Activated CD4-positive, alpha-beta memory T cell treated with anti-CD3 and anti-CD28 coated beads for 36 hours (primary cell): ENCODE measurements at regions not wholly inside any gene's neighbourhood (a gene's known extent, or its start where the extent isn't known, plus 50 kb on each side); places are given as distances from the start of the nearest gene placed in this dataset.

Experiments used
- CTCF ChIA-PET: fragments of 350-600 bp; sonication (Branson Sonifier 250); formaldehyde crosslinking; loops from one replicate; lab custom pipeline; 2021; ENCODE audit warnings: antibody characterized with exemption, inconsistent platforms; lab: Charles Lee
- POLR2A ChIA-PET: fragments of 350-600 bp; sonication (Branson Sonifier 250); formaldehyde crosslinking; loops from one replicate; lab custom pipeline; 2021; ENCODE audit warnings: antibody characterized with exemption; lab: Charles Lee
- DNase-seq: peaks from one replicate; pipeline ENCODE4 v3.0.0-alpha.2; 2020
- H3K27ac Mint-ChIP-seq: one replicate; pipeline ENCODE4 v1.8.0; 2021; ENCODE audit warnings: mixed read lengths
- H3K27me3 Mint-ChIP-seq: one replicate; pipeline ENCODE4 v1.8.0; 2021; ENCODE audit warnings: mixed read lengths
- H3K36me3 Mint-ChIP-seq: one replicate; pipeline ENCODE4 v1.8.0; 2021; ENCODE audit warnings: mixed read lengths
- H3K4me1 Mint-ChIP-seq: one replicate; pipeline ENCODE4 v1.8.0; 2021; ENCODE audit warnings: low read depth, mixed read lengths
- H3K4me3 Mint-ChIP-seq: one replicate; pipeline ENCODE4 v1.8.0; 2021; ENCODE audit warnings: mild to moderate bottlenecking, mixed read lengths
- H3K9me3 Mint-ChIP-seq: one replicate; pipeline ENCODE4 v1.8.0; 2021; ENCODE audit warnings: mixed read lengths
- intact Hi-C: fragments of 100-400 bp; cut with micrococcal nuclease; formaldehyde crosslinking; loops from one replicate; pipeline ENCODE4 v1.15.1; 2023

- H3K27me3 Mint-ChIP-seq = no peaks in the 10 kb centered on the region
- H3K9me3 Mint-ChIP-seq = peaks cover 11% of the 10 kb centered on the region
- H3K4me1 Mint-ChIP-seq = no peaks in the 10 kb centered on the region
- H3K27ac Mint-ChIP-seq = no peak overlapping the region
- POLR2A ChIA-PET = no interaction called here
- intact Hi-C loops = no loop called here
- no peak for DNase-seq
- H3K36me3 Mint-ChIP-seq = no peaks in the 10 kb centered on the region
- CTCF ChIA-PET = no interaction called here
- H3K4me3 Mint-ChIP-seq = no peak overlapping the region
Measured at GRCh38 chr7:81515009-81515408, 254.8 kb downstream of the HGF start.

- Mint-ChIP-seq H3K27me3 (no peaks in the 10 kb centered on the region), H3K4me3 (no peak overlapping the region), H3K9me3 (peaks cover 14% of the 10 kb centered on the region), H3K36me3 (no peaks in the 10 kb centered on the region), H3K4me1 (no peaks in the 10 kb centered on the region), H3K27ac (no peak overlapping the region)
- DNase-seq = no peak
- POLR2A ChIA-PET = no interaction called here
- intact Hi-C loops = no loop called here
- CTCF ChIA-PET = no interaction called here
Measured at GRCh38 chr7:81514546-81514945, 255.3 kb downstream of the HGF start.

GRCh38 chr7:81510122-81510521, 259.7 kb downstream of the HGF start:
- no peaks in the 10 kb centered on the region for H3K36me3 Mint-ChIP-seq
- peaks cover 18% of the 10 kb centered on the region for H3K9me3 Mint-ChIP-seq
- no peaks in the 10 kb centered on the region for H3K27me3 Mint-ChIP-seq
- no peak overlapping the region for H3K27ac Mint-ChIP-seq
- no peak overlapping the region for H3K4me3 Mint-ChIP-seq
- POLR2A ChIA-PET = no interaction called here
- CTCF ChIA-PET = no interaction called here
- H3K4me1 Mint-ChIP-seq = no peaks in the 10 kb centered on the region
- no peak for DNase-seq
- intact Hi-C loops = no loop called here

GRCh38 chr7:81507221-81507620, 262.6 kb downstream of the HGF start:
- H3K4me3 Mint-ChIP-seq = no peak overlapping the region
- ChIA-PET POLR2A (no interaction called here), CTCF (no interaction called here)
- DNase-seq = no peak
- no peak overlapping the region for H3K27ac Mint-ChIP-seq
- intact Hi-C loops = no loop called here
- no peaks in the 10 kb centered on the region for H3K36me3 Mint-ChIP-seq
- no peaks in the 10 kb centered on the region for H3K4me1 Mint-ChIP-seq
- H3K9me3 Mint-ChIP-seq = peaks cover 14% of the 10 kb centered on the region
- no peaks in the 10 kb centered on the region for H3K27me3 Mint-ChIP-seq

- Mint-ChIP-seq H3K27ac (no peak overlapping the region), H3K4me1 (no peaks in the 10 kb centered on the region), H3K4me3 (no peak overlapping the region), H3K9me3 (peaks cover 14% of the 10 kb centered on the region), H3K27me3 (no peaks in the 10 kb centered on the region), H3K36me3 (no peaks in the 10 kb centered on the region)
- ChIA-PET CTCF (no interaction called here), POLR2A (no interaction called here)
- no peak for DNase-seq
- intact Hi-C loops = no loop called here
Measured at GRCh38 chr7:81506609-81507008, 263.2 kb downstream of the HGF start.

- intact Hi-C loops = no loop called here
- no peak overlapping the region for H3K4me3 Mint-ChIP-seq
- no peaks in the 10 kb centered on the region for H3K9me3 Mint-ChIP-seq
- ChIA-PET CTCF (no interaction called here), POLR2A (no interaction called here)
- no peaks in the 10 kb centered on the region for H3K36me3 Mint-ChIP-seq
- no peaks in the 10 kb centered on the region for H3K4me1 Mint-ChIP-seq
- no peak overlapping the region for H3K27ac Mint-ChIP-seq
- no peak for DNase-seq
- H3K27me3 Mint-ChIP-seq = no peaks in the 10 kb centered on the region
Measured at GRCh38 chr7:81503771-81504170, 266.1 kb downstream of the HGF start.

GRCh38 chr7:81503336-81503735, 266.5 kb downstream of the HGF start:
- ChIA-PET CTCF (no interaction called here), POLR2A (no interaction called here)
- H3K4me1 Mint-ChIP-seq = no peaks in the 10 kb centered on the region
- H3K27me3 Mint-ChIP-seq = no peaks in the 10 kb centered on the region
- no peak overlapping the region for H3K4me3 Mint-ChIP-seq
- no peak overlapping the region for H3K27ac Mint-ChIP-seq
- DNase-seq = no peak
- H3K9me3 Mint-ChIP-seq = no peaks in the 10 kb centered on the region
- intact Hi-C loops = no loop called here
- H3K36me3 Mint-ChIP-seq = no peaks in the 10 kb centered on the region

GRCh38 chr7:81501220-81501619, 268.6 kb downstream of the HGF start:
- H3K27ac Mint-ChIP-seq = no peak overlapping the region
- ChIA-PET CTCF (no interaction called here), POLR2A (no interaction called here)
- H3K36me3 Mint-ChIP-seq = no peaks in the 10 kb centered on the region
- intact Hi-C loops = no loop called here
- no peak for DNase-seq
- no peaks in the 10 kb centered on the region for H3K4me1 Mint-ChIP-seq
- H3K9me3 Mint-ChIP-seq = no peaks in the 10 kb centered on the region
- no peaks in the 10 kb centered on the region for H3K27me3 Mint-ChIP-seq
- no peak overlapping the region for H3K4me3 Mint-ChIP-seq

- no peaks in the 10 kb centered on the region for H3K9me3 Mint-ChIP-seq
- H3K27ac Mint-ChIP-seq = no peak overlapping the region
- intact Hi-C loops = no loop called here
- DNase-seq = no peak
- no peak overlapping the region for H3K4me3 Mint-ChIP-seq
- no peaks in the 10 kb centered on the region for H3K4me1 Mint-ChIP-seq
- no peaks in the 10 kb centered on the region for H3K36me3 Mint-ChIP-seq
- ChIA-PET CTCF (interaction anchor here (0.7 kb wide), 1 partner anchor 980 kb away, joined by 3 read pairs; no protein-coding TSS in a partner anchor), POLR2A (no interaction called here)
- no peaks in the 10 kb centered on the region for H3K27me3 Mint-ChIP-seq
Measured at GRCh38 chr7:81500631-81501030, 269.2 kb downstream of the HGF start.

GRCh38 chr7:81499262-81500116, 270.4 kb downstream of the HGF start:
- H3K27ac Mint-ChIP-seq = no peak overlapping the region
- H3K27me3 Mint-ChIP-seq = no peaks in the 10 kb centered on the region
- ChIA-PET POLR2A (no interaction called here), CTCF (no interaction called here)
- H3K4me1 Mint-ChIP-seq = no peaks in the 10 kb centered on the region
- H3K36me3 Mint-ChIP-seq = no peaks in the 10 kb centered on the region
- no peak for DNase-seq
- H3K4me3 Mint-ChIP-seq = no peak overlapping the region
- intact Hi-C loops = no loop called here
- H3K9me3 Mint-ChIP-seq = no peaks in the 10 kb centered on the region

GRCh38 chr7:81498176-81498575, 271.7 kb downstream of the HGF start:
- no peaks in the 10 kb centered on the region for H3K4me1 Mint-ChIP-seq
- ChIA-PET CTCF (no interaction called here), POLR2A (no interaction called here)
- no peaks in the 10 kb centered on the region for H3K9me3 Mint-ChIP-seq
- intact Hi-C loops = no loop called here
- DNase-seq = no peak
- no peaks in the 10 kb centered on the region for H3K27me3 Mint-ChIP-seq
- no peaks in the 10 kb centered on the region for H3K36me3 Mint-ChIP-seq
- H3K4me3 Mint-ChIP-seq = no peak overlapping the region
- H3K27ac Mint-ChIP-seq = no peak overlapping the region

GRCh38 chr7:81492910-81493309, 276.9 kb downstream of the HGF start:
- POLR2A ChIA-PET = no interaction called here
- DNase-seq = no peak
- Mint-ChIP-seq H3K27me3 (no peaks in the 10 kb centered on the region), H3K4me1 (no peaks in the 10 kb centered on the region), H3K9me3 (no peaks in the 10 kb centered on the region), H3K36me3 (no peaks in the 10 kb centered on the region), H3K27ac (no peak overlapping the region), H3K4me3 (no peak overlapping the region)
- CTCF ChIA-PET = interaction anchor here (2.0 kb wide), 1 partner anchor 10 kb away, joined by 5 read pairs; no protein-coding TSS in a partner anchor
- intact Hi-C loops = no loop called here

GRCh38 chr7:81492240-81492639, 277.6 kb downstream of the HGF start:
- H3K4me1 Mint-ChIP-seq = no peaks in the 10 kb centered on the region
- ChIA-PET CTCF (interaction anchor here (2.0 kb wide), 1 partner anchor 9 kb away, joined by 5 read pairs; no protein-coding TSS in a partner anchor), POLR2A (no interaction called here)
- no peak overlapping the region for H3K4me3 Mint-ChIP-seq
- H3K36me3 Mint-ChIP-seq = no peaks in the 10 kb centered on the region
- no peaks in the 10 kb centered on the region for H3K27me3 Mint-ChIP-seq
- no peak overlapping the region for H3K27ac Mint-ChIP-seq
- no peaks in the 10 kb centered on the region for H3K9me3 Mint-ChIP-seq
- no peak for DNase-seq
- intact Hi-C loops = no loop called here
